CD4-positive, alpha-beta T cell (primary cell): ENCODE measurements at regions not wholly inside any gene's neighbourhood (a gene's known extent, or its start where the extent isn't known, plus 50 kb on each side); places are given as distances from the start of the nearest gene placed in this dataset.

ENCODE experiments used
- ATAC-seq: fragments of 200-7000 bp; cut with Tn5 transposase; one replicate; pipeline ENCODE4 v1.10.0; 2022; ENCODE audit warnings: mild to moderate bottlenecking; ENCODE audit not compliant: poor library complexity
- CTCF ChIA-PET: fragments of 350-600 bp; sonication (Branson Sonifier 250); formaldehyde crosslinking; loops from one replicate; lab custom pipeline; 2021; ENCODE audit warnings: antibody characterized with exemption, inconsistent platforms; lab: Charles Lee
- POLR2A ChIA-PET: fragments of 350-600 bp; sonication (Branson Sonifier 250); formaldehyde crosslinking; loops from one replicate; lab custom pipeline; 2021; ENCODE audit warnings: antibody characterized with exemption, inconsistent platforms; lab: Charles Lee
- DNase-seq, 14 experiments: peaks; one replicate each; pipeline ENCODE4 v3.0.0-alpha.2; 2013 to 2020; ENCODE audit warnings: mixed read lengths in 2 of 14
- H3K27ac ChIP-seq, 2 donors: one replicate each; pipeline versions ENCODE4 v1.5.1 to v1.7.0; 2013; ENCODE audit warnings: low read length in 2 of 2, low read depth in 1 of 2, mild to moderate bottlenecking in 1 of 2
- H3K27me3 ChIP-seq, 2 experiments: 1 replicate in 1 of 2; 2 replicates in 1 of 2; pipeline versions ENCODE4 v1.6.1 to v1.7.0; 2013; ENCODE audit warnings: low read length in 2 of 2, control low read depth in 1 of 2, mild to moderate bottlenecking in 1 of 2, moderate library complexity in 1 of 2; ENCODE audit not compliant: insufficient read depth in 2 of 2, control insufficient read depth in 1 of 2
- H3K36me3 ChIP-seq: one replicate; pipeline ENCODE4 v1.6.1; 2013; ENCODE audit warnings: low read length, control low read depth; ENCODE audit not compliant: insufficient read depth
- H3K4me1 ChIP-seq: one replicate; pipeline ENCODE4 v1.6.1; 2013; ENCODE audit warnings: low read length, control low read depth; ENCODE audit not compliant: insufficient read depth
- H3K4me3 ChIP-seq: one replicate; pipeline ENCODE4 v1.5.1; 2013; ENCODE audit warnings: mild to moderate bottlenecking, low read length, moderate library complexity
- H3K9me3 ChIP-seq, 2 experiments: 1 replicate in 1 of 2; 2 replicates in 1 of 2; pipeline versions ENCODE4 v1.6.1 to v1.7.0; 2013; ENCODE audit warnings: low read length in 2 of 2, mild to moderate bottlenecking in 2 of 2, control low read depth in 1 of 2, moderate library complexity in 1 of 2; ENCODE audit not compliant: control insufficient read depth in 1 of 2, insufficient read depth in 1 of 2
- H3K27ac Mint-ChIP-seq: one replicate; pipeline ENCODE4 v1.8.0; 2020; ENCODE audit warnings: mixed read lengths
- H3K27me3 Mint-ChIP-seq: one replicate; pipeline ENCODE4 v1.8.0; 2021; ENCODE audit warnings: mixed read lengths
- H3K36me3 Mint-ChIP-seq: one replicate; pipeline ENCODE4 v1.8.0; 2021; ENCODE audit warnings: low read depth, mixed read lengths
- H3K4me1 Mint-ChIP-seq: one replicate; pipeline ENCODE4 v1.8.0; 2021; ENCODE audit warnings: low read depth, mixed read lengths
- H3K4me3 Mint-ChIP-seq: one replicate; pipeline ENCODE4 v1.8.0; 2020; ENCODE audit warnings: mild to moderate bottlenecking, mixed read lengths
- H3K9me3 Mint-ChIP-seq: one replicate; pipeline ENCODE4 v1.8.0; 2020; ENCODE audit warnings: mixed read lengths
- CTCF ChIP-seq: fragments of 200-600 bp; IDR thresholded peaks from one replicate; pipeline ENCODE4 v1.8.0; 2022; ENCODE audit warnings: antibody characterized with exemption, mild to moderate bottlenecking
- intact Hi-C, 2 experiments: fragments of 100-400 bp; cut with DNase I in 1 of 2; cut with micrococcal nuclease in 1 of 2; formaldehyde crosslinking; loops; one replicate each; pipeline versions ENCODE4 v1.15.1 to v1.9.0; 2023 to 2025; cut with DNase I, micrococcal nuclease

- POLR2A ChIA-PET, result no interaction called here
Observed at GRCh38 chr22:49088801-49089791, 738.6 kb downstream of the BRD1 start.

GRCh38 chr22:49087716-49088601 lies 739.7 kb downstream of the BRD1 start:
- POLR2A ChIA-PET, result no interaction called here
- DNase-seq, result no peak

More at GRCh38 chr22:49088801-49089791, 738.6 kb downstream of the BRD1 start:
- H3K4me3 ChIP-seq, result no peak overlapping the region
- H3K36me3 ChIP-seq, result no peaks in the 10 kb centered on the region
- H3K27me3 ChIP-seq, result no peaks in the 10 kb centered on the region
- H3K9me3 Mint-ChIP-seq, result no peaks in the 10 kb centered on the region
- no peaks in the 10 kb centered on the region for H3K36me3 Mint-ChIP-seq
- H3K27ac Mint-ChIP-seq, result no peak overlapping the region
- CTCF ChIA-PET, result no interaction called here
- intact Hi-C loops, result no loop called here
- ATAC-seq, result no peak
- H3K9me3 ChIP-seq, result peaks cover 0 to 1% of the 10 kb centered on the region in 2 experiments
- no peak for DNase-seq
- no peaks in the 10 kb centered on the region for H3K4me1 ChIP-seq
- peaks cover 13% of the 10 kb centered on the region for H3K27me3 Mint-ChIP-seq
- no peak overlapping the region for H3K27ac ChIP-seq
- no peak for TF ChIP-seq CTCF
- no peaks in the 10 kb centered on the region for H3K4me1 Mint-ChIP-seq
- H3K4me3 Mint-ChIP-seq, result no peak overlapping the region

More at GRCh38 chr22:49087716-49088601, 739.7 kb downstream of the BRD1 start:
- H3K4me1 ChIP-seq, result no peaks in the 10 kb centered on the region
- no peak overlapping the region for H3K27ac ChIP-seq
- no peaks in the 10 kb centered on the region for H3K36me3 ChIP-seq
- H3K4me1 Mint-ChIP-seq, result no peaks in the 10 kb centered on the region
- CTCF ChIA-PET, result no interaction called here
- H3K36me3 Mint-ChIP-seq, result no peaks in the 10 kb centered on the region
- TF ChIP-seq CTCF, result no peak
- H3K9me3 Mint-ChIP-seq, result no peaks in the 10 kb centered on the region
- no peaks in the 10 kb centered on the region for H3K27me3 ChIP-seq
- no peak overlapping the region for H3K4me3 ChIP-seq
- no peak overlapping the region for H3K27ac Mint-ChIP-seq
- peaks cover 18% of the 10 kb centered on the region for H3K27me3 Mint-ChIP-seq
- no peak overlapping the region for H3K4me3 Mint-ChIP-seq
- ATAC-seq, result no peak
- intact Hi-C loops, result no loop called here
- peaks cover 0 to 4% of the 10 kb centered on the region in 2 experiments for H3K9me3 ChIP-seq
